Endodermal cell (in vitro differentiated cells): ENCODE measurements at regions not wholly inside any gene's neighbourhood (a gene's known extent, or its start where the extent isn't known, plus 50 kb on each side); places are given as distances from the start of the nearest gene placed in this dataset.

Source experiments
- DNase-seq: peaks from one replicate; pipeline ENCODE4 v3.0.0-alpha.2; 2017
- H3K27ac ChIP-seq: 2 replicates; pipeline ENCODE4 v1.5.1; 2013; ENCODE audit warnings: mild to moderate bottlenecking, low read depth, low read length, moderate library complexity
- H3K27me3 ChIP-seq: 2 replicates; pipeline ENCODE4 v1.6.1; 2013; ENCODE audit warnings: mild to moderate bottlenecking, low read length, moderate library complexity; ENCODE audit not compliant: insufficient read depth, control insufficient read depth, poor library complexity, severe bottlenecking
- H3K36me3 ChIP-seq: 2 replicates; pipeline ENCODE4 v1.7.0; 2013; ENCODE audit warnings: mild to moderate bottlenecking, low read length, moderate library complexity; ENCODE audit not compliant: control insufficient read depth, insufficient read depth
- H3K4me1 ChIP-seq: one replicate; pipeline ENCODE4 v1.7.0; 2013; ENCODE audit warnings: low read length; ENCODE audit not compliant: control insufficient read depth, insufficient read depth
- H3K4me3 ChIP-seq: 2 replicates; pipeline ENCODE4 v1.5.1; 2013; ENCODE audit warnings: mild to moderate bottlenecking, low read length, moderate library complexity
- H3K9ac ChIP-seq: 2 replicates; pipeline ENCODE4 v1.6.1; 2013; ENCODE audit warnings: mild to moderate bottlenecking, low read length, moderate library complexity; ENCODE audit not compliant: poor library complexity, severe bottlenecking; ENCODE audit errors: extremely low read depth
- H3K9me3 ChIP-seq: 2 replicates; pipeline ENCODE4 v1.6.1; 2013; ENCODE audit warnings: mild to moderate bottlenecking, low read length, moderate library complexity; ENCODE audit not compliant: control insufficient read depth
- H3K27ac Mint-ChIP-seq: 2 replicates; pipeline ENCODE4 v1.8.0; 2020; ENCODE audit warnings: mixed read lengths
- H3K27me3 Mint-ChIP-seq: 2 replicates; pipeline ENCODE4 v1.8.0; 2021; ENCODE audit warnings: mild to moderate bottlenecking, mixed read lengths; ENCODE audit not compliant: insufficient read depth
- H3K36me3 Mint-ChIP-seq: 2 replicates; pipeline ENCODE4 v1.8.0; 2020; ENCODE audit warnings: low read depth, mixed read lengths
- H3K4me1 Mint-ChIP-seq: 2 replicates; pipeline ENCODE4 v1.8.0; 2020; ENCODE audit warnings: mixed read lengths
- H3K4me3 Mint-ChIP-seq: 2 replicates; pipeline ENCODE4 v1.8.0; 2020; ENCODE audit warnings: mild to moderate bottlenecking, moderate library complexity, mixed read lengths
- H3K9me3 Mint-ChIP-seq: 2 replicates; pipeline ENCODE4 v1.8.0; 2020; ENCODE audit warnings: mild to moderate bottlenecking, mixed read lengths
- WGBS, 2 experiments: methylation state at CpG; one replicate each; pipeline versions ENCODE4 v1.1.5 to v1.1.7; 2013; ENCODE audit warnings: missing lambda C conversion rate in 2 of 2, mixed read lengths in 1 of 2; ENCODE audit not compliant: insufficient coverage in 1 of 2, insufficient read length in 1 of 2; 5-methylcytosine and 5-hydroxymethylcytosine counted together
- TF ChIP-seq, protein P1 (sequence below): fragments of 200-600 bp; sonication (generic); conservative IDR thresholded peaks from 2 replicates; pipeline ENCODE4 v1.5.0; 2021; ENCODE audit warnings: antibody characterized with exemption, mild to moderate bottlenecking

DNA sequence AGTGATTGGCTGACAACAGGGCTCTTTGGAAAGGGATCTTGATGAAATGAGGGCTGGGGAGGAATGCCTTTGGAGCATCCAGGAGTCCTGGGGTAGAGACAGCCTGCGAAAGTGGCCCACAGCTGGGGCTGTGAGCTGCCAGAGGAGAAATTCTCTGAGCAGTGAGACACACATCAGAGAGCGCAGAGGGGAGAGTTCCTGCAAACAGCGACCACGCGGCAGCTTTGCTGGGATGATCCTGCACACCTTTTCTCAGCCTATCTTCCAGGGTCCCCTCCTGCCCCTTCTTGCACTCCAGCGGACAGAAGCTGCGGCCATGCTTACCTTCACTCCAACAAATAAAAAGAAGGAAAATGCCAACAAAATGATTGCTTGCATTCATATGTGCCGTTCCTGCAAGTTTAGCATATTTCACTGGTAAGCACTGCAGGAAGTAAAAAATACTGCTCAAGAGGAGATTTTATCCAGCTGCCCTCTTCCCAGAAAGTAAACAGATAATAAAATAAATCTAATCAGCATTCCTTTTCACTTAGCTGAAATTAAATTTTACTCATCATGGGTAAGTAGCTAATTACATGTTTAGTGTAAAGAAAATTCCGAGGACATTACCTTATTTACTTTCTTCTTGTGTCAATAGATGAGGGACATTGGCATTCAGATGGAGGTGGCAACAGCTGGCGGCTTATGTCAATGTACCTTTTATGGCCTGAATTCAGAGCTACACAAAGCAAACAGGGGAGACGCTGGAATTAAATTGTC lies 339.9 kb upstream of the ARID1B start:
- H3K4me1 Mint-ChIP-seq: peaks cover 10% of the 10 kb centered on the region
- H3K9ac ChIP-seq: no peak overlapping the region
- H3K27me3 ChIP-seq: no peaks in the 10 kb centered on the region
- H3K27ac Mint-ChIP-seq: no peak overlapping the region
- H3K36me3 Mint-ChIP-seq: no peaks in the 10 kb centered on the region
- no peaks in the 10 kb centered on the region for H3K4me1 ChIP-seq
- H3K4me3 ChIP-seq: no peak overlapping the region
- TF ChIP-seq, protein P1, sequence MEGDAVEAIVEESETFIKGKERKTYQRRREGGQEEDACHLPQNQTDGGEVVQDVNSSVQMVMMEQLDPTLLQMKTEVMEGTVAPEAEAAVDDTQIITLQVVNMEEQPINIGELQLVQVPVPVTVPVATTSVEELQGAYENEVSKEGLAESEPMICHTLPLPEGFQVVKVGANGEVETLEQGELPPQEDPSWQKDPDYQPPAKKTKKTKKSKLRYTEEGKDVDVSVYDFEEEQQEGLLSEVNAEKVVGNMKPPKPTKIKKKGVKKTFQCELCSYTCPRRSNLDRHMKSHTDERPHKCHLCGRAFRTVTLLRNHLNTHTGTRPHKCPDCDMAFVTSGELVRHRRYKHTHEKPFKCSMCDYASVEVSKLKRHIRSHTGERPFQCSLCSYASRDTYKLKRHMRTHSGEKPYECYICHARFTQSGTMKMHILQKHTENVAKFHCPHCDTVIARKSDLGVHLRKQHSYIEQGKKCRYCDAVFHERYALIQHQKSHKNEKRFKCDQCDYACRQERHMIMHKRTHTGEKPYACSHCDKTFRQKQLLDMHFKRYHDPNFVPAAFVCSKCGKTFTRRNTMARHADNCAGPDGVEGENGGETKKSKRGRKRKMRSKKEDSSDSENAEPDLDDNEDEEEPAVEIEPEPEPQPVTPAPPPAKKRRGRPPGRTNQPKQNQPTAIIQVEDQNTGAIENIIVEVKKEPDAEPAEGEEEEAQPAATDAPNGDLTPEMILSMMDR: no peak
- no peak overlapping the region for H3K27ac ChIP-seq
- no peaks in the 10 kb centered on the region for H3K27me3 Mint-ChIP-seq
- H3K36me3 ChIP-seq: no peaks in the 10 kb centered on the region
- no peak for DNase-seq
- WGBS, 2 experiments: 90 to 94% methylated on average over 6 to 11 of the region's 11 CpGs
- H3K9me3 ChIP-seq: peaks cover 7% of the 10 kb centered on the region
- H3K9me3 Mint-ChIP-seq: peaks cover 7% of the 10 kb centered on the region
- H3K4me3 Mint-ChIP-seq: no peak overlapping the region

DNA sequence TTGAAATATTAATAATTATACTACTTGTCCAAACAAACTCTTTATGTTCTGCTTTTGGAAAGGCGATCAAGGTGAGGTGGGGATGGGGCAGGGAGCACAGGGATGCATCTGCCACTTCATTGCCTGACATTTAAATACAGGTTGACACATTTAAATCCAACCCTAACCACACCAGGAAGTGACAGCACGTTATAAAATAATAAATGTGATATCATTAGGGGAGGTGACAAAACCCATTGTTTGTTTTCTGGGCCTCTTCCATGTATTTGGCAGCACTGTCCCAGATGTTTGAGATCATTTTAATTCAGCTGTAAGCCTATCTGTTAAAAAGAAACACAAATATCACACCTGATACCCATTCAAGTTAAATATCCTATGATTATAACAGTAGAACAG lies 342.4 kb upstream of the ARID1B start:
- no peak overlapping the region for H3K9ac ChIP-seq

DNA sequence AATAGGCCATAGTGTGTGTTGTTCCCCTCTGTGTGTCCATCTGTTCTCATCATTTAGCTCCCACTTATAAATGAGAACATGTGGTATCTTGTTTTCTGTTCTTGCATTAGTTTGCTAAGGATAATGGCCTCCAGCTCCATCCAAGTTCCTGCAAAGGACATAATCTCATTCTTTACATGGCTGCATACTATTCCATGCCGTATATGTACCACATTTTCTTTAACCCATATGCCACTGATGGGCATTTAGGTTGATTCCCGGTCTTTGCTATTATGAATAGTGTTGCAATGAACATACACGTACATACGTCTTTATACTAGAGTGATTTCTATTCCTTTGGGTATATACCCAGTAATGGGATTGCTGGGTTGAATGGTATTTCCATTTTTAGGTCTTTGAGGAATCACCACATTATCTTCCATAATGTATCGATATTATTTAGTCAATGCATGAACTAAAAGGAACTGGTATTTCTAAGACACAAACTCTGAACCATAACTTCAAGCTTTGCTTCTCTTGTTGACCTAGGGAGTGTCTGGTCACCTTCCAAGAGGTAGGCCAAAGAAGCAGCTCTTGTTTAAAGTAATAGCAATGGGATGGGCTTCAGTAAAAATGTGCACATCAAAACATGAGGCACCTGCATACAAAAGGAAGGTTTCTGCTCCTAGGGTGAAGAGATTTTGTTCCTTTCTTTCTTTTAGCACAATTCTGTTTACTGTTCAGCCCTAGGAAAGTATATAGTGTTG lies 343.0 kb upstream of the ARID1B start:
- Histone ChIP-seq H3K27me3 (no peaks in the 10 kb centered on the region), H3K4me3 (no peak overlapping the region), H3K9me3 (peaks cover 7% of the 10 kb centered on the region), H3K27ac (no peak overlapping the region), H3K9ac (no peak overlapping the region), H3K36me3 (no peaks in the 10 kb centered on the region), H3K4me1 (no peaks in the 10 kb centered on the region)
- TF ChIP-seq, protein P1: no peak
- Mint-ChIP-seq H3K27ac (no peak overlapping the region), H3K36me3 (no peaks in the 10 kb centered on the region), H3K4me3 (no peak overlapping the region), H3K27me3 (no peaks in the 10 kb centered on the region), H3K4me1 (peaks cover 10% of the 10 kb centered on the region), H3K9me3 (peaks cover 5% of the 10 kb centered on the region)
- no peak for DNase-seq
- whole genome bisulfite sequencing, 2 experiments: 80 to 93% methylated on average over 2 to 5 of the region's 5 CpGs

More for the DNA sequence above, 342.4 kb upstream of the ARID1B start:
- H3K4me1 ChIP-seq: no peaks in the 10 kb centered on the region
- no peaks in the 10 kb centered on the region for H3K36me3 Mint-ChIP-seq
- no peaks in the 10 kb centered on the region for H3K27me3 ChIP-seq
- no peak overlapping the region for H3K27ac Mint-ChIP-seq
- no peak overlapping the region for H3K4me3 Mint-ChIP-seq
- no peak for DNase-seq
- TF ChIP-seq, protein P1: no peak
- no peak overlapping the region for H3K4me3 ChIP-seq
- H3K27ac ChIP-seq: no peak overlapping the region
- 100% methylated on average over 2 of the region's 2 CpGs; no CpG with 5 or more reads in 1 of the 2 experiments for WGBS, 2 experiments
- peaks cover 10% of the 10 kb centered on the region for H3K4me1 Mint-ChIP-seq
- H3K9me3 Mint-ChIP-seq: peaks cover 5% of the 10 kb centered on the region
- peaks cover 7% of the 10 kb centered on the region for H3K9me3 ChIP-seq
- no peaks in the 10 kb centered on the region for H3K27me3 Mint-ChIP-seq
- H3K36me3 ChIP-seq: no peaks in the 10 kb centered on the region
